HEK293T (cell line): ENCODE measurements at regions not wholly inside any gene's neighbourhood (a gene's known extent, or its start where the extent isn't known, plus 50 kb on each side); places are given as distances from the start of the nearest gene placed in this dataset.

Experiments
- BHLHE40 ChIP-seq: fragments of 450-650 bp; IDR thresholded peaks from 2 replicates; pipeline ENCODE4 v1.6.1; 2016; ENCODE audit warnings: mild to moderate bottlenecking, moderate library complexity, borderline replicate concordance
- ELF4 ChIP-seq: fragments of 450-650 bp; IDR thresholded peaks from 2 replicates; pipeline ENCODE4 v1.6.1; 2017; ENCODE audit warnings: antibody characterized with exemption
- FOXA1 ChIP-seq: fragments of 450-650 bp; IDR thresholded peaks from 2 replicates; pipeline ENCODE4 v1.6.1; 2016; ENCODE audit warnings: mild to moderate bottlenecking
- FOXK2 ChIP-seq: fragments of 450-650 bp; IDR thresholded peaks from 2 replicates; pipeline ENCODE4 v1.6.1; 2016; ENCODE audit warnings: mild to moderate bottlenecking
- FOXM1 ChIP-seq: fragments of 450-650 bp; IDR thresholded peaks from 2 replicates; pipeline ENCODE4 v1.6.1; 2017; ENCODE audit warnings: mild to moderate bottlenecking, borderline replicate concordance
- HDGF ChIP-seq: fragments of 450-650 bp; IDR thresholded peaks from 2 replicates; pipeline ENCODE4 v1.6.1; 2017; ENCODE audit warnings: antibody characterized with exemption, borderline replicate concordance
- L3MBTL2 ChIP-seq: fragments of 450-650 bp; conservative IDR thresholded peaks from 2 replicates; pipeline ENCODE4 v1.6.1; 2016; ENCODE audit warnings: mild to moderate bottlenecking
- PKNOX1 ChIP-seq: fragments of 450-650 bp; IDR thresholded peaks from 2 replicates; pipeline ENCODE4 v1.6.1; 2016
- SP1 ChIP-seq: fragments of 450-650 bp; IDR thresholded peaks from 2 replicates; pipeline ENCODE4 v1.6.1; 2017
- SUZ12 ChIP-seq: fragments of 450-650 bp; IDR thresholded peaks from 2 replicates; pipeline ENCODE4 v1.6.1; 2016; ENCODE audit warnings: mild to moderate bottlenecking
- TARDBP ChIP-seq: fragments of 450-650 bp; IDR thresholded peaks from 2 replicates; pipeline ENCODE4 v1.6.1; 2016

GRCh38 chr2:163173591-163173990 lies 335.0 kb upstream of the KCNH7 start:
- TF ChIP-seq FOXK2, result no peak
- TF ChIP-seq SP1, result no peak
- no peak for TF ChIP-seq ELF4
- TF ChIP-seq L3MBTL2, result no peak
- no peak for TF ChIP-seq TARDBP
- TF ChIP-seq HDGF, result no peak
- no peak for TF ChIP-seq PKNOX1
- TF ChIP-seq FOXM1, result no peak
- no peak for TF ChIP-seq SUZ12
- no peak for TF ChIP-seq FOXA1
- TF ChIP-seq BHLHE40, result no peak
